GM21367 (cell line): ENCODE measurements at regions not wholly inside any gene's neighbourhood (a gene's known extent, or its start where the extent isn't known, plus 50 kb on each side); places are given as distances from the start of the nearest gene placed in this dataset.

ENCODE experiments used
- ATAC-seq: cut with Tn5 transposase; IDR thresholded peaks from one replicate; pipeline ENCODE4 v1.9.1; 2021; ENCODE audit not compliant: unreplicated experiment

DNA sequence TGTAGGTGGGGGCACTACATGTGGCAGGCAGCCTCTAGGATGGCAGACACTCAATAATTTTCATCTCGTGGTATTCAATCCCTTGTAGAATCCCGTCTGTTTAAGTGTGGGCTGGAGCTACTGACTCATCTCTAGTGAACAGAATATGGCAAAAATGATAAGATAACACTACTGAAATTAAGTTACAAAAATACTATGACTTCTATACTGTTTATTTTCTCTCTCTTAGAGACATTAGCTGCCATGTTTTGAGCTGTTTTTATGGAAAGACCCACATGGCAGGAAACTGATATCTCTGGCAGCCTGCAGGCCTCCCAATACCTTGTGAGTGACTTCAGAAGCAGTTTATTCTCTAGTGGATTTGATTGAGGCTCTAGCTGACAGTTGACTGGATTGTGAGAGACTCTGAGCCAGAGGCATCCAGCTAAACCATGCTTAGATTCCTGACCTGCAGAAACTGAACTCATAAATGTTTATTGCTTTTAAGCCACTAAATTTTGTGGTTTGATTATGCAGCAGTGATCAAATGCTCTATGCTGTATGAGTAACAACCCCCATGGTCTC is 298.8 kb upstream of the CTSO start:
- no peak for ATAC-seq

DNA sequence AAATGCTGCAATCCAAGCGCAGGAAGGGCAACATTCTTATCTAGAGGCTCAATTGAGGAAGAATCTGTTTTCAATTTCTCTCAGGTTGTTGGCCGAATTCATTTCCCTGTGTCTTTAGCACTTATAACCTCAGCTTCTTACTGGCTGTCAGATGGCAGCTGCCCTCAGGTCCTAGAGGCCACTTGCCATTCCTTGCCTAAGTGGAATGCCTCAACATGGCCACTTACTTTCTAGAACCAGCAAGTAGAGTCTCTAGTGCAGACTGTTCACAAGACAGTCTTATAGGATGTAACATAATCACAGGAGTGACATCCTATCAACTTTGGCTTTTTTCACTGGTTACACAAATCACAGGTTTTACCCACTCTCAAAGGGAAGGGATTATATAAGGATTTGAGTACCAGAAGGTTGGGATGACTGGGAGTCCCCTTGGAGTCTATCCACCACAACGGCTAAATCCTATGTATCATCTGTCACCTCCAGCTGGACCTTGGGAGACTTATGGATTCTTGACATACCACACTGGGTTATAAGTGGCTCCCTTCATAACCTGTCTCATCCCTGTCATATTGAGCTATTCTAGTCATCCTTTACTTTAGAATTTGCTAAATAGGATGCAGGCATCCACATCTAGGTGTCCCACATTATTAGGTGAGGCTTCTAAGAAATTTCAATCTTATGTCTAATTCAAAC is 297.9 kb upstream of the CTSO start:
- ATAC-seq, result no peak

DNA sequence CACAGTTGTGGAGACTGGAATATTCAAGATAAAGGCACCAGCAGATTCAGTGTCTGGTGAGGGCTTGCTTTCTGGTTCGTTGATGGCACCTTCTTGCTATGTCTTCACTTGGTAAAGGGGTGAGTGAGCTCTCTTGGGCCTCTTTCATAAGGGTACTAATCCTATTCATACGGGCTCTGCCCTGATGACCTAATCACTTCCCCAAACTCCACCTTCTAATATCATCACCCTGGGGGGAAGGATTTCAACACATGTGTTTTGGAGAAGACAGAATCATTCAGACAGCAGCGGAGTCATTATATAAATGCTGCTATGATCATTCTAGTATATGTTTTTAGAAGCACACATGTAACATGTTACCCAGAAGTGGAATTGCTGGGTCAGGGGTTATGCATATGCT is 295.3 kb upstream of the CTSO start:
- ATAC-seq, result no peak

DNA sequence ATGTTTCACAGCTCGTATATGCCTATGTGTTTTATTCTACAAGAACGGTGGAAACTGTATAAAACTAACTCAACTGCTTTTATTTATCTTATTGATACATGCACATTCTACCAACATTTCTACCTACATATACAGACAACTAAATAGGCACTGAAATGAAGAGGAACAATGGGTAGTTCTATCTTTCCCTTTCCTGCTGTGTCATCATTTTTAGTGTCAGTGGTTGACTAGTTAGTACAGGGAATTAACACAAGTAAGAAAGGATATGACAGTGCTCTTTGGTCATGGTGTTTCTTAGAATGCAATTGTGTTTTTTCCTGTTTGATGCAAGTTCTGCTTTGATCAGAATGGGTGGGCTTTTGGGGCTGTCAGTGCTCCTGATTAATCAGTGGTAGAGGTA is 293.8 kb upstream of the CTSO start:
- ATAC-seq, result no peak

DNA sequence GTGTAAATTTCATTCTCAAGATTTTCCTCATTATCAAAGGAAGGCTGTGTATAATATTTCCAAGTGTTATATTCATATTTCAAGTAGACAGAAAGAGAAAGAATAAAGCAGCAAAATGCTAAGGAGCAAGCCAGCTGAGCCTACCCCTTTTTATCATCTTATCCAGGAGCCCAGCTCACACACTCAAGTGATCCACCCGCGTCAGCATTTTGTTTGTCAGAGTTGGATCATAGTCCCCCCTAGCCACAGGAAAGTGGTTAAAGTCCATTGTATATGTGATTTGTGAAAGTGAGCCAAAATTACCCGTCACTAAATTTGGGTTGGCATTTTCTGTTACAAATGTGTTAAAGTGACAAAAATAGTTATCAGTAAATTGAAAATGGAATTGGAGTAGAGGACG is 289.3 kb upstream of the CTSO start:
- no peak for ATAC-seq

DNA sequence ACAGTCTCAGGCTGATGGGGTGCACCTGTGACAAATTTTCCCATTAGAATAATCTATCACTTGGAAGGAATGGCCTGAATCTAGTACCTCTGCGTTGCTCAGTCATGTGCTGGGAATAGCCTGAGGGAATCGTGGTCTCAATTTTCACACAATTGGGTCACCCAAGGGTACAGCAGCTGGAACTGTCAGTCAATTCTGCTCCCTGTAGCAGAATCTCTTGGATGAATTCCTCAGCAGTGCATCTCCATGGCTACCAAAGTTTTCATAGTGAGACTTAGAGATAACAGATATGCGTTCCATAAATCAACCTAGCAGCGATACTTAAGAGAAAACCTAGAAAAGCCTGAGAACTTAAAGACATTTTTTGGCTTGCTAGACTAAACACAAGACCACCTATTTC is 288.7 kb upstream of the CTSO start:
- ATAC-seq, result no peak

DNA sequence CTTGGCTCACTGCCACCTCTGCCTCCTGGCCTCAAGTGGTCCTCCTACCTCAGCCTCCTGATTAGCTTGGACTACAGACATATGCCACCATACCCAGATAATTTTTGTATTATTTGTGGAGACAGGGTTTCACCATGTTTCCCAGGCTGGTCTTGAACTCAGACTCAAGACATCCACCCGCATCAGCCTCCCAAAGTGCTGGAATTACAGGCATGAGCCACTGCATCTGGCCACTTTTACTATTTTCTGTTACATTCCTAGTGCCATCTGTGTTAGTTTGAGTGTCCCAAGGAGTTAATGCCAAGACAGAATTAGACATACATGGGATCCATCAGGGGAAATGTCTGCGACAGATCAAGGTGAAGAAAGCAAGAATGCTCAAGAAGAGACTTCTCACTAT is 288.2 kb upstream of the CTSO start:
- no peak for ATAC-seq

DNA sequence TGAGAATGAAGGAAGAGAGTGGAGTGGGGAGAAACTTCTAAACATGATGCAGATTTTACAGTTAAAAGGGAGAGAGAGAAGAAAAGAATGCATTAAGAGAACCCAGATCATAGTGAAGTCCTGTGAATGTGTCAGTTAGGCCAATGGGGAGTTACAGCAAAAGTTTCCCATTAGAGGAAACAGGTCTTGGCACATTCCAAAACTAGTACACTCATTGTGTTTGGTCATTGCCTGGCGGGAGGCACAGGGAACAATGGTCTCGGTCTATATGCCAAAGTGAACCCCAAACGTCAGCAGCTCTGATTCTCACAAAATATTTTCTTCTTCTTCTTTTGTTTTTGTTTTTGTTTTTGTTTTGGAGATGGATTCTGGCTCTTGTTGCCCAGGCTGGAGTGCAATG is 284.5 kb upstream of the CTSO start:
- no peak for ATAC-seq

DNA sequence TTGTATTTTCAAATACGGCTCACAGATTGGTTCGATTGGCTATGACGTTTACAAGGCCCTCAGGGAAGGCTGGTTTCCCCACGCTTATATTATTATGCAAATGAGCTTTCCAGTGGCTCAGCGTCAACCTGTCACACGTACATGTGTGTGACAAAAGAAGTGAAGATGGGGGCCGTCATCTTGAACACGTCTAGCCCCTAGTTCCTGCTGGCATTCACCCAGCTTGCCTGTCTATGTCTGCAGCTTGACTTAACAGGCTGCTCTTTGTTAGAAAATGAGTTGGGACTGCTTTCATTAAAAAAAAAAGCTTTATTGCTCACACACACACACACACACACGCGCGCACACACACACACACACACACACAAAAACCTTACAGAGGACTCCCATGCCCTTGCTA is 283.6 kb upstream of the CTSO start:
- no peak for ATAC-seq

DNA sequence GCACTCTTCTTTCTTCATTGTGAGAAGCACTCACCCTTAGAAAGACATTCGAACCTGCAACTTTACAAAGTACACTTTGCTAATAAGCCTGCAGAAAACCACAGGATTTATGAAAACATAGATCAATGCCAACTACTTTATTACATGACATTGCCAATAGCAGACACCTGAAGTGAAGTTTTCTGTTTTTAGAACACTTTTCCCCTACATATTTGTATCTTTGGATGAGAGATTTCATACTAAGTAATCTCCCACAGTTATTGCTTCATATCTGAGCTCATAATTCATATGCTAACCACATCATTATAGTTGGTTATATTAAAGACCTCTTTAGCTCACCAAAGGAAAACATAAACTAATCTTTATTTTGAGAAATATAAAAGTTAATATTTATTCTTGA is 276.5 kb upstream of the CTSO start:
- ATAC-seq, result no peak

DNA sequence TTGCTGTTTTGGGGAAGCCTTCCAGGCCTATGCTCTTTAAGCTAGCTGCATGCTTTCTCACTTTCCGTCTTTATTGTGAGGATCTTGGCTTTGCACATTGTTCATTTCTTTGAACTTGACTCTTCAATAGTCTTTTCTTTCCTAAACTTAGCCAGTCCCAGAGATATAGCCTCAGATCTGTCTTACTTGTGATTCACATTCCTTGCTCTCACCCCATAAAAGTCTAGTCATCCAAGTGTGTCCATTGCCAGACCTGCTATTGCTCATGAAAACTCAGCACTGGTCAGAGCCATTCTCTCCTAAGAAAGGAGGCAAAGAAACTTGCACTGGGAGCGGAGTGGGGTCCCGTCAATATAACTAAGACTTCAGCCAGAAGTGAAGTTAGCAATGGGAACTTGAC is 275.0 kb upstream of the CTSO start:
- ATAC-seq, result no peak

DNA sequence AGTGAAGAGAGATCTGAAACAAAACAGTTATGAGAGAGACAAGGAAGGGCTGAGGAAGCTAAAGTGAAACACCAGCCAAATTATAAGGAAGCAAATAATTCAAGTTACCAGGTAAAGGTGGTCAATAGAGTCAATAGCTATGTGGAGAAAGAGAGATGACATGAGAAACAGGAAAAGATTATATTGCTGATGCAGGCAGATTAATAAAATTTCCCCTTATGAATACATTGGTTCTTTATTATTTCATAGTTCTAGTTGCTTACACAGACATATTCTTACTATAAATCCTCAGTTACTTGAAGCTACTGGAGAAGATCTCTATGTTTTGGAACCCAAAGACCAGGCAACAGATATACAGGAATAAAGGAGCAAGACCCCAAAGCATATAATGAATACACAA is 273.7 kb upstream of the CTSO start:
- no peak for ATAC-seq

DNA sequence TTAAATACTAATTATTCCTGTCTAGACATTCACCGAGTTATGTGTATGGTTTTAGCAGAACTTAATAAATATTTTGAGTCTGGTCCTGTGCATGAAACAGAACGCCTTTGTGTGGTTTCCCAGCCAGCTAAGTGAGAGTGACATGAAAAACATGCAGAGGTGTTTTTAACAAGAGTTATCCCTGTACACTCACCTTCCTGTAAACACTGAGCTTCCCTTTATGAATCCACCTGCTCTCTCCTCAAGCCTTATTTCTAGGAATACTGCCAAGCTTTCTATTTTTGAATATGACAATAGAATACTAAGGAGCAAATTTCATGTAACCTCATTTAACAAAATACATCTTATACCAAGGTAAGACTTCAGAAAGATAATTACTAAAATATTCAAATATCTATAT is 270.3 kb upstream of the CTSO start:
- ATAC-seq, result no peak

DNA sequence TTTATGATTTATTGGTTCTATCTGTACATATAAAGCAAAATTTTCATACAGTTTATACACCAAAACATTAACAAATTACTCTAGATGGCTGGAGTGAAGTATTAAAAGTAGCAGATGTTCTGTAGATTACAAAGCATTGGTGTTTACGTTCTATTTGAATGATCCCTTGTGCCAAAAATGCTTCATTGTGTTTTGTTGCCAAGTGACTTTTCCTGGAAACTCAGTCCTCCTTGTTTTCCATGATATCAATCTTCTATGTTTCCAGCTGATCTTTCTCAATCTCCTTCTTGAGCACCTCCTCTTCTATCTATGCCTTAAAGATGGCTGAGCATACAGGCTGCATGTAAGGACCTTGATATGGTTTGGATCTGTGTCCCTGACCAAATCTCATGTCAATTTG is 263.6 kb upstream of the CTSO start:
- ATAC-seq, result no peak

DNA sequence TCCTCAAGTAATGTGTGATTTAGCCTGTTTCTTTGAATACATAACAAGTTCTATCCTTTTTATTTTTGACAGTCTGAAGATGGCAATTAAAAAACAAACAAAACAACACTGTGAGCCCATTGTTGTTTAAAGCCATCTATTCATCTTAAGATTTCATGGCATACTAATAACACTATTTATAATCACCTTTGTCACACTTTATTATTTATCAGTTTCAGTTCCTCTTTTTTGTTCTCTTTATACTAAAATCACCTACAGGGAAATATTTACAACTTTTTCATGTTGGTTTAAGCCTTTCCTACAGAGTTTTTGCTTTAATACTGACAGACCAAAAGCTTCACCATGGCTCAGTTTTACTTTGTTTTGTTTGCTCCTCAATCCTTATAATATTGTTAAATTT is 247.4 kb upstream of the CTSO start:
- peak; percentile 96 for ATAC-seq

DNA sequence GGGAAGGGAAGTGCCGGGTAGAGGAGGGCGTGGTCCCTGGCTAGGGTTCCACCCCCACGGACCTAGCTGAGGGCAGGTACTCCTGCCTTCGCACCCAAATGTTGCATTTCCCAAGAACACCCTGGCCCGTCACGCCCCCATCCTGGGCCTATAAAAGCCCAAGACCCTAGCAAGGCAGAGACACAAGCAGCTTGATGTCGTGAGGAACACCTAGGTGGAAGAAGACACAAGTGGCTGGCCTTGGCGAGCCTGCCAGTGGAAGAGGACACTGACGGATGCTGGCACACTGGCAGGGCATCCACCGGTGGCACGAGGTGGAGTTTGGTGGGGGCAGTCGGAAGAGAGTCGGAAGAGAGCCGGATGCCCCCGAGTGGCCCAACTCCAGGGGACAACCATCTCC is 244.8 kb upstream of the CTSO start:
- no peak for ATAC-seq

DNA sequence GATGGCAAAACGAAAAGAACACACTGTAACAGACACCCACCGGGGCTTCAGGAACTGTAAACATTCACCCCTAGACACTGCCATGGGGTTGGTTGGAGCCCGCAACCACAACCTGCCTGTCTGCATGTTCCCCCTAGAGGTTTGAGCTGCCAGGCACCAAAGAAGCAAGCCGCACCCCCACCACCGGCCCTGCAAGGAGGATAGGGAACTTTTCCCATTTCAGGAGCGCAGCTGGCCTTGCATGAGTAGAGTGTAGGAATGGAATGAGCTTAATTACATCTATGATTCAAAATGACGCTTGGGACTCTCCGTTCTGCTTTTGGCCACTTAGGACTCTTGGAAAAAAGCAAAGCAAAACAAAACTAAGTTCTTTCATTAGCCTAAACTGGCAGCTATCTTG is 243.6 kb upstream of the CTSO start:
- ATAC-seq, result no peak

DNA sequence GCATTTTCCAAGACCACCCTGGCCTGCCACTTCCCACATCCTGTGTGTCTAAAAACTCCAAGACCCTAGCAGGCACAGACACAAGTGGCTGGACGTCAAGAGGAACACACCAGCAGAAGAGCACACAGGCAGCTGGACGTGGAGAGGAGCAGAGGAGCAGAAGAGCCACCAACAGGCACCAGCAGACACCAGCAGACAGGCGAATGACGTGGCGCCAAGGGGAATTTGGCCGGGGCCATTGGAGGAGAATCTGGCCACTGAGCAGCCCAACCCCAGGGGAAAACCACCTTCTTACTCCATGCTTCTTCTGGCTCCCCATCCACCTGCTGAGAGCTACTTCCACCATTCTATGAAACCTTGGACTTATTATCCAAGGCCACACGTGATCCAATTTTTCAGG is 243.1 kb upstream of the CTSO start:
- no peak for ATAC-seq

DNA sequence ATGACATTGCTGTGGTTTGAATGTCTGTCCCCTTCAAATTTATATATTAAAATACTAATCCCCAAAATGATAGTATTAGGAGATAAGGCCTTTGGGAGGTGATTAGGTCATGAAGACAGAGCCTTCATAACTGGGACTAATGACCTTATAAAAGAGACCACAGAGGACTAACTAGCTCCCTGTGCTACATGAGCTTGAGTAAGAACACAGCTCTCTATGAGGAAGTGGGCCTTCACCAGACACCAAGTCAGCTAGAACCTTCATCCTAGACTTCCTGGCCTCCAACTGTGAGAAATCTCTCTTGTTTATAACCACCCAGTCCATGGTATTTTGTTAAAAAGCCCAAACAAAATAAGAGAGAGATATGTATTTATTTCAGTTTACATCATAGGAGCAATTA is 242.2 kb upstream of the CTSO start:
- ATAC-seq, result peak; percentile 85

DNA sequence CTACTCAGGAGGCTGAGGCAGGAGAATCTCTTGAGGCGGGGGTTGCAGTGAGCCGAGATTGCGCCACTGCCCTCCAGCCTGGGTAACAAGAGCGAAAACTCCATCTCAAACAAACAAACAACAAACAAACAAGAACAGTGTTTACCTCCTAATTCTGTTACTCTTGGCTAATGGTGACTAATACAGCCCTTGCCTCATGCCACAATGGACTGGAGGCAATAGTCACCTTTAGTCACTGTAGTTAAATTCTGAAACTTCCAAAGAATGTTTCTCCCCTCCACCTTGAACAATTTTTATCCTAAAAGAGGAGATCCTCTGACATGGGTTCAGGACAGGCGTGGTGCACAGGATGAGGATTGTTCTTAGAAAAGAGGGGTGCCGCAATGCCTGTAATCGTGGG is 241.2 kb upstream of the CTSO start:
- no peak for ATAC-seq

DNA sequence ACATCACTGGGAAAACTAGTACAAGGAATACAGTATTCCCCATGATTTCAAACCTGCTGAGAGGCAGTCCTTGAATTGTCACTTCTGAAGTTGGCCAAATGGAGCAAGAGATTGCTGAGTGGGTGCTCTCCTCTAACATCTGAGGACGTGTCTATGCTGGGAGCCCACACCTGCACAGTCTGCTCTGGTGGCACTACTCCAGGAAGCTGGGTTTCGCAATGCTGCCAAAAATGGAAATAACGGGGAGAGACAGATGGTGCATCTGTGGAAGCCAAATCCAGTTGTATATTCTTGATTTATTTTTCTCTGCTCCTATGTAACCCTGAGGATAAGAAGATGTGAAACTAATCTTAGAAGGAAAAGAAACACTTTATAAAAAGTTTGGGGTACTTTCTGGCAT is 240.1 kb upstream of the CTSO start:
- no peak for ATAC-seq

DNA sequence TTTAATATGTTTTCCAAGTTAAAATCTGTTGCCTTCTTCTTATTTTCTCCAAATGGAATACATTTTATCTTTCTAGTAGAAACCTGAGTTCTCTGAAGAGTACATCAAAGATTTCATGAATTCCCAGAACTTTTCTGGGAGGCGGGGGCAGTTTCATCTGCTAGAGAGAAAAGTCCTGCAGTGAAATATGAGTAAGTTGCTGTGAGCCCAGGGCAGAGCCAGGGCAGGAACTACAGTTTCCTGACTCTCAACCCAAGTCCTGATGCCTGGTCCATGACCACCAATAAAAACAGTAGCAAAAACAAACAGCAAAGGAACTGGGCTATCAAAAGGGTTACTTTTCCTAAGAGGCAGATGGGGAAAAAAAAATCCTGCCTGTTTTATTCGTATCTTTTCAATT is 239.4 kb upstream of the CTSO start:
- ATAC-seq, result no peak

DNA sequence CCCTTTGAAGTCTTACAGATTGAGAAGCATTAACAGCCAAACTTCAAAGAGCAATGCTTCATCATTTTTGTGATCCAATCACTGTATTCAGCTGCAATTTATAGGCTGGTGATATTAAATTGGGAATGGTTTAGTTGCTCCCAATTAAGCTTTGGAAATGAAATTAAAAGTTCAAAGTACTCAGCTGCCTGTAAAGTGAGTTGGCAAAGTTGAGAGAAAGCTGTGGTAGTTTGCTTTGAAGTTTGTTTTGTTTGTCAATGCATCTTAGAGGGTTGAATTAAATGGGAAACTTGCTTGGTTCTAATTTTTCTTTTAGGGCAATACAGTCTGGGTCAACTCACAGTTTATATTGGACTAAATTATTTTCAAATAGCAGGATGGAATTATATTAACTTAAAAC is 238.4 kb upstream of the CTSO start:
- no peak for ATAC-seq
